Stimulated activated CD8-positive, alpha-beta memory T cell treated with anti-CD3 and anti-CD28 coated beads, Interleukin-12 subunit alpha, Interleukin-12 subunit beta, amount 100 ng/mL, for 24 hours (primary cell): ENCODE measurements at regions not wholly inside any gene's neighbourhood (a gene's known extent, or its start where the extent isn't known, plus 50 kb on each side); places are given as distances from the start of the nearest gene placed in this dataset.
"Not testable (repeated sequence)": the region's sequence is repeated elsewhere in the genome, so short reads cannot be mapped to it uniquely, and the experiment has no call there.

Experiments
- DNase-seq: peaks from one replicate; pipeline ENCODE4 v3.0.0-alpha.2; 2020; ENCODE audit errors: extremely low read depth

DNA sequence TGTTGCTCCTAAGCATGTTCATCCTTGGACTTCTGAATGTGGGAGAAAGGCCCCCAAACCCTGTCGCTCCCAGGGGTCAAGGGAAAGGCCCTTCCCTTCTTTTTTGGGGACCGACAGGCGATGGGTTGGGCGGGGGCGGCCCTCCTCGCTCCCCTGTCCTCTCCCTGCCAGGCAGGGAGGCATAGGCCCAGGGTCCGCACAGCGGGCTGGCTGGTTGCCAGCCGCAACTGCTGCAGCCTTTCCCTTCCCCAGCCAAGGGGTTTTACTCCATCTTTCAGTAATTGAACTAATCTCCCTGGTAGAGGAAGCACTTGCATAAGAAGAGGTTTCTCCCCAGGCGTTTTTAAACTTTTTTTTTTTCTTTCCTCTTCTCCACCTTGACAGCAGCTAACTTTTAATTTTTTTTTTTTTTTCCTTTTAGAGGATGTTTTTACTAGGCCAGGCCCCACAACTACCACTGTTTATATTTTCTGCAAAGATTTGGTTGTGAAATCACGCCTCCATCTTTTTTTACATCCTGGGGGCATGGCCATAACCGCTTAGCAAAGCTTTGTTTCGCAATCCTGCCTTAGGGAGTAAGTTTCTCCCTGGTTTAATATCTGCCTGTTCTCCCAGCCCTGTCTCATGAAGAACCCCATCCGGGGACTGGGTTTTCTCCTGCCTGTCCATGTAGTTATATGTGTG is 216.9 kb upstream of the ZNF608 start:
- DNase-seq, result no peak

DNA sequence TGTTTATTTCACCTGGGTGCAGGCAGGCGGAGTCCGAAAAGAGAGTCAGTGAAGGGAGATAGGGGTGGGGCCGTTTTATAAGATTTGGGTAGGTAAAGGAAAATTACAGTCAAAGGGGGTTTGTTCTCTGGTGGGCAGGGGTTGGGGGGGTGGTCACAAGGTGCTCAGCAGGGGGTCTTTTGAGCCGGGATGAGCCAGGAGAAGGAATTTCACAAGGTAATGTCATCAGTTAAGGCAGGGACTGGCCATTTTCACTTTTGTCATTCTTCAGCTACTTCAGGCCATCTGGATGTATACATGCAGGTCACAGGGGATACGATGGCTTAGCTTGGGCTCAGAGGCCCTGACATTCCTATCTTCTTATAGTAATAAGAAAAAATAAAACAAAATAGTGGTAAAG is 220.3 kb upstream of the ZNF608 start:
- not testable (repeated sequence) for DNase-seq

DNA sequence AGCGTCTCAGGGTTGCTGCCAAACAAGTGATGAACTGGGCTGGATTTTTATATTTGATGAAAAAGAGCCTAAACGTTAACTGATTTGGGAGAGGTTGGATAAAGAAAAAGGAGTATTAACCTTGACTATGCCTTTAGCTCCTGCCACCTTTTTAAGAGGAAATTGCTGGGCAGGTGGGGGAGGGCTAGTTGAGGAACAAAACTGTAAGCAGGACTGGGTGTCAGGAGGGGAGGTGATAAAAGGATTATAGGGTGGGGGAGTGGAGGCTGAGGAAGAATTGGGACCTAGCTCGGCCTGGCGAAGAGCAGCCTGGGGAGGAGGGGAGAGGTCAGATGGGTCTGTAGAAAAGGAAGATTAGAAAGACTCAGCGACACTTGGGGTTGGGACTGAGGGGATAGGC is 223.9 kb upstream of the ZNF608 start:
- not testable (repeated sequence) for DNase-seq

DNA sequence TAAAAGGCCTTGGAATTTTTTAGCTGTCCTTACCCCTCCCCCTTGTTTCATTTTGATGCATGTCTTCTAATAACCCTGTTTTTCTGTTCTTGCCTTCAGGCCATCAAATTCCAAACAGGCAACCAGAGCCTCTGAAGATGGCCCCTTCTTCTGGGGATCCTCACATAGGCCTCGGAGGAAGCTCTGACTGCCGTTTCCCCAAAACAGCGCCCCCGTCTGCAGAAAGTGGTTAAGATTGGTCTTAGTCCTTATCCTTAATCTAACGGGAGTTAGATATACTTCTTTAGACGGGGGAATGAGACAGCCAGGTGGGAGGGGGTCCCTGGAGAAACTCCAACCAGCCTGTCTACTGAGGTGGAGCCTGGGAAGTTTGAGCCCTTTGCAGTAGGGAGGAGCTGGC is 226.3 kb upstream of the ZNF608 start:
- DNase-seq, result no peak

DNA sequence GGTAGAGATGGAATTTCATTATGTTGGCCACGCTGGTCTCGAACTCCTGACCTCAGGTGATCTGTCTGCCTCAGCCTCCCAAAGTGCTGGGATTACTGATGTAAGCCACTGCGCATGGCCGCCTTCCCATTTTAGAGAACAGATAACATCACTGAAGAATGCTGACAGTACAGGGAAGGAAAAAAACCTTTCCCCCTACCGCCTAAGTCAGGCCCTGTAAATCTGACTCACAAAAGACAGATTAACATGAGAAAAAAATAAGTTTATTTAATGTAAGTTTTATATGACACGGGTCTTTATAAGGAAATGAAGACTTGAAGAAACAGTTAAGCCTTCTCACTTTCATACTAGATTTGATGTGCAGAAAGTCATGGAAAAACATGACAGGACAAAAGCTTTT is 227.2 kb upstream of the ZNF608 start:
- no peak for DNase-seq

DNA sequence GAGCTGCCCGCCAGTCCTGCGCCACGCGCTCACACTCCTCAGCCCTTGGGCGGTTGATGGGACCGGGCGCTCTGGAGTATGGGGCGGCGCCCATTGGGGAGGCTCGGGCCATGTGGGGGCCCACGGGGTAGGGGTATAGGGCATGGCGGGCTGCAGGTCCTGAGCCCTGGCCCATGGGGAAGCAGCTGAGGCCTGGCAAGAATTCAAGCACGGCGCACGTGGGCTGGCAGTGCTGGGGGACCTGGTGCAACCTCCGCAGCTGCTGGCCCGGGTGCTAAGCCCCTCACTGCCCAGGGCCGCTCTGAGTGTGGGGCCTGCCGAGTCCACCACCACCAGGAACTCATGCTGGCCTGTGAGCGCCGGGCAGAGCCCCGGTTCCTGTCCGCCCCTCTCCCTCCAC is 229.6 kb upstream of the ZNF608 start:
- no peak for DNase-seq

DNA sequence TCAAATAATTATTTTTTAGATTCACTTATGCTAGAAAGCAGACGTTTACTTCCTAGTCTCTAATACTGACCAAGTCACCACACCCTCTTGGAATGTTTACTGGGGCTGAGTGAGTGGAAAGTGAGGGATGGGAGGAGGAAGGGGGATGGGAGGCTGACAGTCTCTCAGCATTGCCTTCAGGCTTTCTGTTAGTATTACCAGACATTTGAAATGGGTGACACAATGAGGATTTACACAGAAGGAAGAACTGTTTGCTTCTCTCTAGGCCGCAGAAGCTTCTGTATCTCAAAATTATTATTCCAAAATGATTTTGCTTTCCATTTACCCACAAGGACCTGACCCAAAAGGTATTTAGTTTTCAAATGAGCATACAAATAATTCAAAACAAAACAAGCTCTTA is 232.8 kb upstream of the ZNF608 start:
- no peak for DNase-seq

DNA sequence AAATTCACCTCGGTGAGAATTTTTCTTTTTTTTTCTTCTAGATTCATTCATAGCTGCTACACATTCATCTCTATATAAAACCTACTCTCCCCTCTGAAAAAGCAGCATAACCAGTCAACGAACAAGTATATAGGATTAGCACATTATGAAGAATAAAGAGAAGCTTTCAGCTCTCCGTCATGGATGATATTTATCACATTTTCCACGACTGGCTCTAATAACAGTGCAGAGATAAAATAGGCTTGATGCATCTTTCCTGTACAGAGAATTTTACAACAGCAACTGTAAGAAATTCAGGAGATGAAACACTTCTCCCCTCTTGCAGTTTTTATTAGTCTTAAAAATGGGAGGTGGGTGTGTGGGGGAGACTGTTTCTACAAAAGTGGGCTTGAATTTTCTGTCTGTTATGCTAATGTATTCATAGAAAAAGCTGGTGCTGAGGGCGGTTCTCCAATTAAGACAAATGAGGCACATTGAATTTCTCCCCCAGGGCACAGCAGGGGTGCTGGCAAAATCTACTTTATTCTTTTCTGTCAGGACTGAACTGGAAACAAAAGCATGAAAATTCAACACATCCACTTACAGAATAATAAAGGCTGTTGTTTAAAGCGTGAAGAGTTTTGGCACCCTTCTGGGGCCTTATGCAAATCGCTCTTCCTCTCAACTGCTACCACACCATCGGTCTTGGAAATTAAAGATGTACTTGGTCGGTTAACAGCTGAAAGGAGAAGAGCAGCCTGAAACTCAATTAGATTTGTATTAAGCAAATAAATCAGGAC is 233.9 kb upstream of the ZNF608 start:
- no peak for DNase-seq

DNA sequence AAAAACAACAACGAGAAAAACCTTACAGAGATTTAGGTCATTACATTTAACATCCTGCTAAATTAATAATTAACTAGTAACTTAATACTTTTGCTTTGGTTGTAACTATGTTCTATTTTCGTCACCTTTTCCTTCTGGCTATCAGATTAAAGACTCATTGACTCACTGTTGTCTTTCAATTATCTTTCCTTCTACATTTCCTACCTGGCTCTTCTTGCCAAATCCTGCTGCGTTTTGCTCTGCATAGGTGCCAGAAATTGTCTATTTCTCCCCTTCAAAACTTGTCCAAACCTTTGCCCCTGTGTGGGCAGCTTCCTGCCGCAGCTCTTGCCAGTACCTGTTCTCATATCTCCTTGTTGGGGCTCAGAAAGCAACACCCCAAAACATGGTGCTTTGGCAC is 235.5 kb upstream of the ZNF608 start:
- DNase-seq, result no peak

DNA sequence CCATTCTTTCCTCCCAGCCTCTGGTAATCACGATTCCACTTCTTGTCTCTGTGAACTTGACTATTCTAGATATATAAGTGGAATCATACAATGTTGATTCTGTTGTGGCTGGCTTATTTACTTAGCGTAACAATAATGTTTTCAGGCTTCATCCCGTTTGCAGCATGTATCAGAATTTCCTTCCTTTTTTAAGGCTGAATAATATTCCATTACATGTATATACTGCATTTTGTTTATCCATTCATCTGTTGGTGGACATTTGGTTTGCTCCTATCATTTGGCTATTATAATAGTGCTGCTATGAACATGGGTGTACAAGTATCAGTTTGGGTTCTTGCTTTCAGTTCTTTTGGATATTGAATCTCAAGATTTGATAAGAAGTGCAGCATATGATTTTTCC is 239.7 kb upstream of the ZNF608 start:
- no peak for DNase-seq

DNA sequence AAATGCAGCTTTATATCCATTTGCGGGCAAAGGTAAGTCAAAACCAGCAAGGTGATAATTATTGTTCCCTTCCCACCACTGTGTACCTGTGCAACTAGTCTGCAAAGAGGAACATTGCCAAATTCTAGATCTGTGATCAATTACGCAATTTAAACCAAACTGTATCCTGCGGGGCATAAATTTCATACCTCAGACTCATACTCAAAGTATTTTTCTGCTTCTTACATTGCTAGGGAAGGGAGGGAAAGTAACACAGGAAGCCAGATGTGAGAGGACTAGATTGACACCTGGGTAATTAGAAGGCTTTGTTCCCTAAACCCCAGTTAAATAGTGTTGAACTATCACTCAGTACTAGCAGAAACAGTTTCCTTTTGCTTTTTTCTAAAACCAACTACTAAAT is 240.2 kb upstream of the ZNF608 start:
- no peak for DNase-seq

DNA sequence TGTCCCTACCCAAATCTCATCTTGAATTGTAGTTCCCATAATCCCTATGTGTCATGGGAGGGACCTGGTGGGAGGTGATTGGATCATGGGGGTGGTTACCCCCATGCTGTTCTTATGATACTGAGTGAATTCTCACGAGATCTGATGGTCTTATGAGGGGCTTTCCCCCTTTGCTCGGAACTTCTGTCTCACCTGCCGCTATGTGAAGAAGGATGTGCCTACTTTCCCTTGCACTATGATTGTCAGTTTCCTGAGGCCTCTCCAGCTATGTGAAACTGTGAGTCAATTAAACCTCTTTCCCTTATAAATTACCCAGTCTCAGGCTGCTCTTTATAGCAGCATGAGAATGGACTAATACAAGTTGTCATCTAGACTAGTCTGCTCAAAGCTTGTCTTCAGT is 241.3 kb upstream of the ZNF608 start:
- DNase-seq, result not testable (repeated sequence)

DNA sequence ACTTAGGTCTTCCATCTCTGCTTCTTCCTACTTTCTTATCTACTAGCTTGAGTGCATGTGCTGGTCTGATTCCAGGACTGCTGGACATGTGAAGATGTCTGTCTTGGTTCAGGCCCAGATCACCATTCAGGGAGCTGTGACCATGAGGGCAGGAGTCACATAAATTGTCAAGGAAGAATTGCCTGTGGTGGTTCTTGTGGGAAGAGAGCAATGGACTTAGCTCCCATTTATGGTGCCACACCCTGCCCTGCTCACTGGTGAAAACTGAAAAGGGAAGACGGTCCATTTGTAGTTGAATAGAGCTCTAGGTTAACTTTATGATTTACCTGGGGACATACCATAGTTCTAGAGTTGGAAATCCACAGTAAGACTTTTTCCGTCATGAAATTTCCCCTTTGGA is 244.3 kb upstream of the ZNF608 start:
- DNase-seq, result no peak

DNA sequence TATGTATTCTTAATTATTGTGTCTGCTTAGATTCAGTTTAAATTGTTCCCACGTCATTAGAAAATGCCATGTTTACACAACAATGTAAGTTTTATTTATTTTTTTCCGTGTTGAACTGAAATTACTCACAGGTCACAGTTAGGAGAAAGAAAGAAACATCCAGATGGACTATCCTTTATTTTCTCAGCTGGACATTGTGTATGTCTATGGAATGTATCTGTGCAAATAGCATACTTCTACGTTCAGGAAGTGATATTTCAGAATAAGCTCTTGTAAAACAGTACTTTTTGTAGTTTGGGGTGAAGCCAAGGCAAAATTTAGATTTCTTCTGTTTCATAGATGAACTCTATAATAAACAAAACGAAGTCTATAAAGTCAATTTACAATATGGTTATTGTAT is 249.0 kb upstream of the ZNF608 start:
- no peak for DNase-seq

DNA sequence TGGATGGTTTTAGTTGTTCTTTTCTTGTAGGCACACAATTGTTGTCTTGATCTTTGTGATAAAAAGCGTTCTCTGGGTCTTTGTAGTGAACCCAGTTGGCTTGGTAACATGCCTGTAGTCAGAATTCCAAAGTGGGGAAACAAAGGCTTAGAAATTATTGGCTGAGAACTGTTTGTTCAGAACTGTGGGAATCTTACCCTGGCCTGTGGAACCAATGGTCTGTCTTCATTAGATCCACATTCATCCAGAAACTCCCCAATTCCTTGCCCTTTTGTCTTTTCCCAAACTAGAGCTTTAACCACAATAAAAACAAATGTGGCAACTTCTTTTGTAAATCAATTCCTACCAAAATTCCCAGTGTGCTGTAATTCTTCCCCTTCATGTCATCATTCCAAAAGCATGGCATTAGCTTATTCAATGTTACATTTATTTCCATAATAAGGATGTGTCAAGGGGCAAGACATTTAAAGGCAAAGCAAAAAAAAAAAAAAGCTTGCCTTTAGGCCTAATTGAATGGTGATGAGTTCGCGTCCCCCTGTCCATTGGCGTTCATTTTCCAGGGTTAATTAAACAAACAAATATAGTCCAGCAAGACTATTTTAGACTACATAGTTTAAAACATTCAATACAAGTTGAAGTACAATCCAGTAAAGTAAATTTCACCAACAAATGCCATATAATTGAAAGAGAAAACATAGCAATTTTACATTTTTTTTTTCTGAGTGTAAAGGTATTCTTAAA is 249.8 kb upstream of the ZNF608 start:
- DNase-seq, result no peak

DNA sequence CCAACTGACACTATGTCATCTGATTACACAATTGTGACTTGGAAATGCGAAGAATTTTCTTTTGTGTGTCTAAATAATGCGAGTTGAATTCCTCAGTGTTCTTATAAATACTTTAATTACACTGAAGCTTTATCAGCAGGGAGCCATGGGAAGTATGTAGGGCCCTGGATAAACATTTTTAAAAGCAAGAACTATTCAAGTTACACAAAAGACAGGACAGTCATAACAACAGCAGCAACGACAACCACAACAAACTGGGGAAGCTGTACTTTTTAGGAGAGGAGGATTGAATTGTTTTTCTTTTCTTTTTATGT is 250.3 kb upstream of the ZNF608 start:
- DNase-seq, result no peak

DNA sequence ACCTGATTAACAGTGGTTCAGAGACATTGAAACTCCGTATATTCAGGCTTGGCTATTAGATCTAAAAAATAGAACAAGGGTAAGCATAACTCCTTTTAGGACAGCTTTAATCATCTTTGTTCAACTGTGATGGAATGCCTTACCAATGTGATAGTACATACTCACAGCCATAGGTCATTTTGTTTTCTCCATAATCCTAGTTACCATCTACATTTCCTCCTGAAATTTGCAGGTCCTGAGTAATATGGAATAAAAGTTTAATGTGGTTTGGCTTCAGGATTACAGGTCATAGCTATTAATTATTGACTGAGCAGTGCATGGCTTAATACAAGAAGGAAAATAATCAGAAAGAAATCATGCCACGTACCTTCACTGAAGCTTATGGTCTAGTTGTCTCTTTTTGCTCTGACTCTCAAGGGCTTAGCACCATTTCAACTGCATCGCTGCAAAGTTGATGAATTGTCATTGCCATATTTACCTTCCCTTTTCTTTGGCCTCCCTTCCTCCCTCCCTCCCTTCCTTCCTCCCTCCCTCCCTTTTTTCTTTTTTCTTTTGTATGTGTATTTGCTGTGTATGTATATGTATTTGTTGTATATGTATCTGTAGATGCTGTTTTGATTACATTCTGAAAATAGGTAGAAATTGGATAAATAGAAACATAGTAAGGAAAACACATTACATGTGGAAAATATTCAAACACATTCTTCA is 250.9 kb upstream of the ZNF608 start:
- DNase-seq, result no peak

DNA sequence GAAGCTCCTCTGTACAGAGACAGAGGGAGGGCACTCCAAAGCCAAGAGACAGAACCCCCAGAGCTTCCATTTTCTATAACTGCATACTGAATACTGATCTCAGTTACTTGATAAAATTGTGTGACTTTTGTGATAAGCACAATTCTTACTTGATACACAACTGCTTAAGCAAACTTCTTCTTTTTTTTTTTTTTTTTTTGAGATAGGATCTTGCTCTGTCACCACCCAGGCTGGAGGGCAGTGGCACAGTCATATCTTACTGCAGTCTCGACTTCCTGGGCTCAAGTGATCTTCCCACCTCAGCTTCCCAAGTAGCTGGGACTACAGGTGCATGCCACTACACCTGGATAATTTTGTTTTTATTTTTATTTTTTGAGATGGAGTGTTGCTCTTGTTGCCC is 252.1 kb upstream of the ZNF608 start:
- DNase-seq, result no peak

DNA sequence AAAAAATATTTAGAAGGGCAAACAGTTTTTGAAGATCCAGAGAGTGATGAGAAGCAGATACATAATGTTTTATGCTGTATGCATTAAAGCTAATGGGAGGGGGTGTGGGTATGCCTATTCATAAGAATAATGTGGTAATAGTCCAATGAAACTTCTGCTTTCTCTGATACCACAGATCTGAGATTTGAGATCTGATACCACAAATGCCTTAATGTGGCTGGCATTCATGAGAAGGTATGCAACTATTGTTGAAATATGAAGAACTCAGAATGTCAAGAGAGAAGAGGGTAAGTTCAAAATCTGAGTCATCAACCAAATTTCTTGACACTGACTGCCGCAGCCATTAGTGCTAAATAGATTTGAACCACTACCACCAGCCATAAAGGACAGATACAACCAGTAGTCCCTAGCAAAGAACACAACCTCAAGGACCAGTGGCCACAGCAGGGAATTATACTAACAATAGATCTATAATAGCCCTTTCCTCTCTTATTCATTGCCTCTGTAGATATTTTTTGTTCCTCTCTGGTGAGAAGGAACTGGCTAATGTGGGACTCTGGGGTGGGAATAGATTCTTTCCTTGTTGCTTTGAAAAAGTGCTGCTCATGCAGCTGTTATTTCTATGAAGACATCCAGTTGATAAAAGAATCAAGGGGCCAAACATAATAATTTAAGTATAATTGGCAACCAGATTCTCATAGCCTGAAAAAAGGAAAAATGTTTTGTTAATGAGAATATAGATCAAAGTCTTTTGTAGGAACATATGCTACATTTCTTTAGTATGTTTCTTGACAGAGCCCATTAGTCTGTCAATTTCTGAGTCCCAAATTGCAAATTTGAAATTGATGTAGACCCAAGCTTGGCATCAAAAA is 256.5 kb upstream of the ZNF608 start:
- DNase-seq, result no peak

DNA sequence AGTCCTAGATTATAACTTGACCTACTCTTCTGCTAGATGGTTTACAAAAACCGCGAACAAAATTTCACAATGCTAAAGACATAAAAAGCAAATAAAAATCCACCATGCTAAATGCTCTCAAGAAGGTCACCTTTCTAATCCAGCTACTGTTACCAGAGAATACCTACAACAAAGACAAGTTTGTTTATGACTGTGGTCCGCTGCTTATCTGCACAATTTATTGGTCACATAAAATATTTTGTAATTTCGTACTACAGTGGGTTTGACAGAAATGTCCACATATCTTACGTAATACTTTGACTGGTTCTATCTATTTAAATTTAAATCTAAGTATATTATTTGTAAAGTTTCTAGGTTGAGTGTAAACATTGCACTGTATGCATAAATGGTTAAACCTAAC is 257.6 kb upstream of the ZNF608 start:
- DNase-seq, result no peak

DNA sequence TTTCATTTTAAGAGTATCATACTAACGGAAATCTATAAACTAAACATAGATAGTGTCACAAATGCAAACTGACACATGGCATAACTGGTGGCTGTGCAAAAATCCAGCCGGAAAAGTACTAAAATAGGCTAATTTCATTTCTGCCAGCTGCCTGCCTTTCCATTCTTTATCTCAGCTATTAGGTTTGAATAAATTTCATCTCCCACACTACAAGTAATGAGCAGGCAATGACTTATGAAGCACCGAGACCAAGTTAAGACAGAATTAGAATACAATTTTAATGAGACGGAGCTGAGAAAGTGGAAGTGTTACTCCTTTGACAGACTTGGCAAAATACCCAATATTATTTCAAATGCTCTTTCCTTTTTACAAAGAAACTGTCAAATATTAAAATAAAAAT is 258.8 kb upstream of the ZNF608 start:
- no peak for DNase-seq
